COLO829 (cell line): ENCODE measurements at regions not wholly inside any gene's neighbourhood (a gene's known extent, or its start where the extent isn't known, plus 50 kb on each side); places are given as distances from the start of the nearest gene placed in this dataset.
"Not testable (repeated sequence)": the region's sequence is repeated elsewhere in the genome, so short reads cannot be mapped to it uniquely, and the experiment has no call there.

Experiments
- DNase-seq: peaks from one replicate; pipeline ENCODE4 v3.0.0; 2012; ENCODE audit warnings: low spot score

GRCh38 chr16:17002565-17002964 is 468.2 kb downstream of the XYLT1 start:
- no peak for DNase-seq

GRCh38 chr16:17005963-17006362 is 464.8 kb downstream of the XYLT1 start:
- not testable (repeated sequence) for DNase-seq

DNA sequence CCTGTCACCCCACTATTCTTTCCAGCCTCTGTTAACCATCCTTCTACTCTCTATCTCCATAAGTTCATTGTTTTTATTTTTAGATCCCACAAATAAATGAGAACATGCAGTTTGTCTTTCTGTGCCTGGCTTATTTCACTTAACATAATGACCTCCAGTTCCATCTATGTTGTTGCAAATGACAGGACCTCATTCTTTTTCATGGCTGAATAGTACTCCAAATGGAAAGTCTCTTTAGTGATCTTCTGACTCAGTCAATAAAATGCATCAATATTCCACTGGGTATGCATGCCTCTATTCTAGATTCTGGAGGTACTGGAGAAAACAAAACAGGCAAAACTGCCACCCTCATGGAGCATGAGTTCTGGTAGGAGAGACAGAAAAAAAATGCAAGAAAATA is 459.0 kb downstream of the XYLT1 start:
- DNase-seq: no peak

GRCh38 chr16:17013038-17013437 is 457.7 kb downstream of the XYLT1 start:
- no peak for DNase-seq

DNA sequence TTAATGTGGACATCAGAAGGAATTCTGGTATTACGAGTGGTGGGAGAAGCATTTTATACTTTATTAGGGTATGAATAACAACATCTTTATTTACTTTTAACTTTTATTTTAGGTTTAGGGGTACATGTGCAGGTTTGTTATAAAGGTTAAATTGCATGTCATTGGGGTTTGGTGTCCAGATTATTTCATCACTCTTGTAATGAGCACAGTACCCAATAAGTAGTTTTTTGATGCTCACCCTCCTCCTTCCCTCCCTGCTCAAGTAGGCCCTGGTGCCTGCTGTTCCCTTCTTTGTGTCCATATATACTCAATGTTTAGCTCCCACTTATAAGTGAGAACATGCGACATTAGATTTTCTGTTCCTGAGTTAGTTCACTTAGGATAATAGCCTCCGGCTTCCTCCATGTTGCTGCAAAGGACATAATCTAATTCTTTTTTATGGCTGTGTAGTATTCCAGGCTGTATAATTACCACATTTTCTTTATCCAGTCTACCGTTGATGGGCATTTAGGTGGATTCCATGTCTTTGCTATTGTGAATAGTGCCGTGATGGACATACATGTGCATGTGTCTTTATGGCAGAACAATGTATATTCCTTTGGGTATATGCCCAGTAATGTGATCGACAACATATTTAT is 456.2 kb downstream of the XYLT1 start:
- DNase-seq: no peak

- no peak for DNase-seq
Measured at GRCh38 chr16:17015702-17016101, 455.1 kb downstream of the XYLT1 start.

GRCh38 chr16:17017442-17017841 is 453.3 kb downstream of the XYLT1 start:
- DNase-seq: no peak

GRCh38 chr16:17018585-17018939 is 452.2 kb downstream of the XYLT1 start:
- DNase-seq: no peak

- DNase-seq: no peak
Measured at GRCh38 chr16:17019366-17019765, 451.4 kb downstream of the XYLT1 start.

DNA sequence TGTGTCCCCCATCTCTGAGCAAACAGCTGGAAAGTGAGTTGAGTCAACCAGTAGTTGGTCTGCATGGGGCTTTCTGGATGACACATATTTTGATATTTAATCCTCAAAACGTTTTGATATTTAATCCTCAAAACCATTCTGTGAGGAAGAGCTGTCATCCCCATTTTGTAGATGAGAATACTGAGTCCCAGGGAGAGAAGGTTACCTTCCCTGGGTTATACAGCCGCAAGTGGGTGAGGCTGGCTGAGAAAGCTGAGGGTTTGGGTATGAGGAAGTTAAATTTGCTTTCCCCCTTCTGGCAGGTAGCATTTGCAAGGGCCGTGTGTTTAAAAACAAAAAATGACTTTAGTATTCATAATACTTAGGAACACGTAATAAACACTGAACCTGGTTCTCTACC is 447.2 kb downstream of the XYLT1 start:
- DNase-seq: no peak

GRCh38 chr16:17024514-17024913 is 446.2 kb downstream of the XYLT1 start:
- DNase-seq: no peak

DNA sequence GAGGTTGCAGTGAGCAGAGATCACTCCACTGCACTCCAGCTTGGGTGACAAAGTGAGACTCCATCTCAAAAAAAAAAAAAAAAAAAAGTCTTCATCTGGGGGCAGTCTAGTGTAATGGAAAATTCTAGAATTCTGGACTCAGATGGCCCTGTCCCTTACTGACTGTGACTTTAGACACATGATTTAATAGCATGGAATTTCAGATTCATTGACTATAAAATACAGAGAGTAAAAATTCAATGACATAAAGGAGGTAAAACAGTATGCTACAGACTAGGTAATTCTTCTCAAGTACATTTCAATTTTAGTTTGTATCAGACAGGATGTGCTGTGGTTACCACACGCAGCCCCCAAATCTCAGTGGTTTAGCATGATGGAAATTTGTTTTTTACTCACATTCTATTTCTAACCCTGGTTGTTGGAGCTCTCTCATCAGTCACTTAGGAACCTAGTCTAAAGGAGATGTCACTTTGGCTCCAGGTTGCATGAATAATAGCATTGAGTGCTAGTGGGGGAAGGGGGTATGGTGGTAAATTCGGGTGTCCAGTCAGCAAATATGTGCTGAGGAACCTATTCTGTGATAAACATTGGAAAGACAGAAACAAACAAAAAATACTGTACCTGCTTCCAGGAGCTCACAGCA is 444.0 kb downstream of the XYLT1 start:
- DNase-seq: no peak

DNA sequence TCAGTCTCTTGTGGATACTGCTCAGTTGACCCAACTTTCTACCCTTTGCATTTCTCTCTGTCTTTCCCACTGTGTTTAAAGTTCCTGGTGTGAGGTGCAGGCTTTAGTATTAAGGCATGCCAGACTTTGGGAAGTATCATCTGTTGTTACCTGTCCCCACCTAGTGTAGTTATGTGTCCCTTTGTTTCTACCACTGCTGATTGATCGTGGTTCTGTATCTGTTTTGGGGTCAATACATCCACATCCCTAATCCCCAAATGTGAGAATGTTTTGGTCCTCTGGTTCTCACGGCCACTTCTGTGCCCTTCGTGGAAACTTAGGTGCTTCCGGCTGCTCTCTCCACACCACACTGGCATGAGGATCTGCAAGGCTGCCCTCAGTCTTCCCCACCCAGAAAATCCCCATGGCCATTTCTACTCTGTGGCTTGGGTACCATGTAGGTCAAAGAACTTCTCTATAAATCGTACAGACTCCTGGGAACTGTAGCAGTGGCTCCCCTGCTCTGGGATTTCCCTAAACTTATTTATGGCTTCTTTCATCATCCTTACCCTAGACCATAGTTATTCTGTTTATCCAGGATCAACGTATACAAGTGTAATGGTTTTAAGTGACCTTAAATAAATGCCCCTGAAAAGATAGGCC is 443.2 kb downstream of the XYLT1 start:
- DNase-seq: no peak

DNA sequence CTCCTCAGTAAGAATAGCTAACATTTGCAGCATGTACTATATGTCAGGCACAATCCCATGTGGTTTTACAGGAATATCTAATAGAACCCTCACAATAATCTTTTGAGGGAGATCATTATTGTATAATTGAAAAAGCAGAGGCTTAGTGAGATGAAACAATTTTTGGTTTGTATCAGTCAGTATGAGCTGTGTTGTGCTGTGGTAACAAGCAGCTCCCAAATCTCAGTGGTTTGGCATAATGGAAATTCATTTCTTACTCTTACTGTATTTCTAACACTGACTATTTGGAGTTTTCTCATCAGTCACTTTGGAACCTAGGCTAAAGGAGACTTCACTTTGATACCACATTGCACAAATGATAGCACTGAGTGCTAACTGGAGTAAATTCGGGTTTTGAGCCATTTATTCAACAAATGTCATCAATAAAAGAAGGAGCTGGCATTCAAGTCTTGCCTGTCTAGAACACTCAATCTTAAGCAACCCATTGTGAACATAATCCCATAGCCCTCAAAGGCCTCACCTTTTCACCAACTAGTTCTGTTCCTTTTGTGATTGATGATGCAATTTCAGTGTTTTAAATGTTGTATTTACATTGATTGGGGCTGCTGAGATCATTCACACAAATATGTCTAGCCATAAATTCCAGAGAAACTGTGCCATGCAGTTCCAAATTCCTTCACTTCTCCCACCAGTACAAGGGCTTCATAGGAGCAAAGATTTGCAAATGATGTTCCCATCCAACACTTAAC is 441.0 kb downstream of the XYLT1 start:
- DNase-seq: no peak

- DNase-seq: no peak
Measured at GRCh38 chr16:17031484-17032268, 439.1 kb downstream of the XYLT1 start.

DNA sequence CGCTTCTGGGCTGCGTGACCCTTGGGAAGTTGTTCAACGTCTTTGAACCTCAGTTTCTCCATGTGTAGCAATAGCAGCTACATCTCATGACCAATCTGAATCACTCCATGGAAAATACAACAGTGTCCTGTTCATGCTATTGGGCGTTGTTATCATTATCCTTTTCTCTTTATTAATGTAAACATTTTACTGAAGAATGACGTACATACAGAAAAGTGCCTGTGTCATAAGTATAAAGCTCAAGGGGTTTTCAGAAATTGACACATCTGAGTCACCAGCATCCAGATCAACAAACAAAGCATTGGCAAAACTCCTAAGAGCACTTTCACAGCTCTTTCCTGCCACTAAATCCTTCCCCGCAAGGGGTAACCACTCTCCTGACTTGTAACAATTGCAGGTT is 438.4 kb downstream of the XYLT1 start:
- DNase-seq: no peak

- DNase-seq: no peak
Measured at GRCh38 chr16:17034477-17035252, 436.1 kb downstream of the XYLT1 start.

GRCh38 chr16:17037499-17037898 is 433.3 kb downstream of the XYLT1 start:
- DNase-seq: no peak

DNA sequence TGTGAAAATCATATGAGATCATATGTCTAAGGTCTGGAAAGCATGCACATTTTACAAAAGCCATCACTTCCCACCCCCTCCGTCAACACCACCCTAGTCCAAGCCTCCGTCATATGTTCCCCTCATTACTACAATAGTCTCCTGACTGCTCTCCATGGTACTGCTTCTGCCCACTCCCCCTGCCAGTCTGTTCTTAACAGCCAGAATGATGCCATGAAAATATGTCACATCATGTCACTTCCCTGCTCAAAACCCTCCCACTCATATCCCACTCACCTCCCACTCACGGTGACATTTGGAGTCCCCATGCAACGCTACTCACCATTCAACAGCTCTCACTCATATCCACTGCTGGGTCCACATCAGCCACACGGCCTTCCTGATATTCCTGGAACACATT is 432.3 kb downstream of the XYLT1 start:
- DNase-seq: no peak

- not testable (repeated sequence) for DNase-seq
Measured at GRCh38 chr16:17049109-17049508, 421.7 kb downstream of the XYLT1 start.

DNA sequence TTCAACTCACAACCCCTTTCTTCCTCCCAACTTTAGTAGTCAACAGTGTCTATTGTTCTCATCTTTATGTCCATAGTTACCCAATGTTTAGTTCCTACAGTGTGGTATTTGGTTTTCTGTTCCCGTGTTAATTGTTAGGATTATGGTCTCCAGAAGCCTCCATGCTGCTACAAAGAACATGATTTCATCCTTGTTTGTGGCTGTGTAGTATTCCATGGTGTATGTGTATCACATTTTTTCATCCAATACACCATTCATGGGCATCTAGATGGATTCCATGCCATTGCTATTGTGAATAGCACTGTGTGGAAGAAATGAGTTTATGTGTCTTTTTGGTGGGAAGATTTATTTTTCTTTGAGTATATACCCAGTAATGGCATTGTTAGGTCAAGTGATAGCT is 420.3 kb downstream of the XYLT1 start:
- no peak for DNase-seq
